Panc1 (cell line): ENCODE measurements at regions not wholly inside any gene's neighbourhood (a gene's known extent, or its start where the extent isn't known, plus 50 kb on each side); places are given as distances from the start of the nearest gene placed in this dataset.

Experiments used
- POLR2AphosphoS5 ChIP-seq: IDR thresholded peaks from 2 replicates; pipeline ENCODE4 v1.6.1; 2012; ENCODE audit warnings: mild to moderate bottlenecking, low read depth, low read length, moderate library complexity
- REST ChIP-seq, 2 experiments: IDR thresholded peaks; 2 replicates each; pipeline ENCODE4 v1.6.1; 2011 to 2012; ENCODE audit warnings: low read depth in 2 of 2, control low read depth in 1 of 2, low read length in 1 of 2, mild to moderate bottlenecking in 1 of 2, moderate library complexity in 1 of 2; ENCODE audit not compliant: insufficient read depth in 1 of 2
- SIN3A ChIP-seq: IDR thresholded peaks from 2 replicates; pipeline ENCODE4 v1.6.1; 2012; ENCODE audit warnings: low read depth, mild to moderate bottlenecking, low read length, moderate library complexity, borderline replicate concordance; ENCODE audit not compliant: insufficient read depth
- TCF7L2 ChIP-seq: IDR thresholded peaks from 2 replicates; pipeline ENCODE4 v1.6.1; 2011; ENCODE audit warnings: mild to moderate bottlenecking, low read depth, low read length, inconsistent platforms
- TF ChIP-seq, protein P1 (sequence below): fragments of 450-650 bp; IDR thresholded peaks from 2 replicates; pipeline ENCODE4 v1.5.1; 2017; ENCODE audit warnings: mild to moderate bottlenecking

DNA sequence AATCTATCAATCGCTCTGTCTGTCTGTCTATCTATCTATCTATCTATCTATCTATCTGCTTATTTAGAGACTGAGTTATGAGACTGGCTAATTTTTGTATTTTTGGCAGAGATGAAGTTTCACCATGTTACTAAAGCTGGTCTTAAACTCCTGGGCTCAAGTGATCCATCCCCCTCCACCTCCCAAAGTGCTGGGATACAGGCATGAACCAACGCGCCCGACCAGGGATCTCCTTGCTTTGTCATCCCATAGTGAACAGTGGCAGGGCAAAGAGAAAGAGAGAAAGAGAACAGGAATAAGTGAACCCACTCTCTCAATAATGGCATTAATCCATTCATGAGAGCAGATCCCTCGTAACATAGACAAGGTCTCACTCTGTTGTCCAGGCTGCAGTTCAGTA lies 66.4 kb upstream of the DSP start:
- TF ChIP-seq, protein P1, sequence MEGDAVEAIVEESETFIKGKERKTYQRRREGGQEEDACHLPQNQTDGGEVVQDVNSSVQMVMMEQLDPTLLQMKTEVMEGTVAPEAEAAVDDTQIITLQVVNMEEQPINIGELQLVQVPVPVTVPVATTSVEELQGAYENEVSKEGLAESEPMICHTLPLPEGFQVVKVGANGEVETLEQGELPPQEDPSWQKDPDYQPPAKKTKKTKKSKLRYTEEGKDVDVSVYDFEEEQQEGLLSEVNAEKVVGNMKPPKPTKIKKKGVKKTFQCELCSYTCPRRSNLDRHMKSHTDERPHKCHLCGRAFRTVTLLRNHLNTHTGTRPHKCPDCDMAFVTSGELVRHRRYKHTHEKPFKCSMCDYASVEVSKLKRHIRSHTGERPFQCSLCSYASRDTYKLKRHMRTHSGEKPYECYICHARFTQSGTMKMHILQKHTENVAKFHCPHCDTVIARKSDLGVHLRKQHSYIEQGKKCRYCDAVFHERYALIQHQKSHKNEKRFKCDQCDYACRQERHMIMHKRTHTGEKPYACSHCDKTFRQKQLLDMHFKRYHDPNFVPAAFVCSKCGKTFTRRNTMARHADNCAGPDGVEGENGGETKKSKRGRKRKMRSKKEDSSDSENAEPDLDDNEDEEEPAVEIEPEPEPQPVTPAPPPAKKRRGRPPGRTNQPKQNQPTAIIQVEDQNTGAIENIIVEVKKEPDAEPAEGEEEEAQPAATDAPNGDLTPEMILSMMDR: no peak
- TF ChIP-seq SIN3A (no peak), POLR2AphosphoS5 (no peak), REST (IDR thresholded peaks at IDR 0.05; ENCODE audit: insufficient read depth in 1 of 2, low read depth in 2 of 2, low read length in 1 of 2) (no peak), TCF7L2 (no peak)
